ENCODE measurements at regions not wholly inside any gene's neighbourhood (a gene's known extent, or its start where the extent isn't known, plus 50 kb on each side); places are given as distances from the start of the nearest gene placed in this dataset.

DNA sequence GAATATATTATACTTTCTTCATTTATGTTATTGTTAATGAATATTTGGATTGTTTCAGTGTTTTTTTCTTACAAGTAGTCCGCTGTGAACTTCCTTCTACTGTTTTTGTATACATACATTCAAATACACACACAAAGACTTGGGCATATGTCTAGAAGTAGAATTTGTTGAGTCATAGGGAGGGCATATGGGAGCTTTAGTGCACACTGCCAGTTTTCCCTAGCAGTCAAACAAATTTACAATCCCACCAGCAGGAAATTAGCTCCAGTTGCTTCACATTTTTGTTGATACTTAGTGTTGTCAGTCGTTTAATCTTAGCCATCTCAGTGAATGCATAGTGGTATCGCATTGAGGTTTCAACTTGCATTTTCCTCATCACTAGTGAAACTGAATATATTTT, 492.3 kb downstream of the DIPK2A start:
- Histone ChIP-seq H3K79me2 (ENCODE audit: control insufficient read depth, low read length) (no peaks in the 10 kb centered on the region), H3K36me3 (ENCODE audit: control insufficient read depth, low read length) (no peaks in the 10 kb centered on the region), H4K20me1 (ENCODE audit: control insufficient read depth, insufficient read depth, low read depth, low read length) (no peaks in the 10 kb centered on the region), H3K4me3 (ENCODE audit: low read length) (no peak overlapping the region), H3K9me3 (ENCODE audit: control insufficient read depth, insufficient read depth, low read length) (no peaks in the 10 kb centered on the region), H3K27me3 (ENCODE audit: control insufficient read depth, low read length) (no peaks in the 10 kb centered on the region), H3K27ac (ENCODE audit: low read depth, low read length) (no peak overlapping the region), H3K9me2 (replicated peaks; ENCODE audit: control insufficient read depth, low read length) (no peaks in the 10 kb centered on the region; the same call in 1 of the 2 replicates), H3K4me2 (ENCODE audit: low read length) (no peak overlapping the region), H3K4me1 (ENCODE audit: control insufficient read depth, low read length) (no peaks in the 10 kb centered on the region), H3F3A (ENCODE audit: control insufficient read depth, insufficient read depth) (no peaks in the 10 kb centered on the region)
- no peak for TF ChIP-seq CTCF (IDR thresholded peaks at IDR 0.05; ENCODE audit: low read depth, low read length, poor library complexity, severe bottlenecking)
- TF ChIP-seq EZH2phosphoT487 (IDR thresholded peaks at IDR 0.05; ENCODE audit: borderline replicate concordance, low read length), result no peak

DNA sequence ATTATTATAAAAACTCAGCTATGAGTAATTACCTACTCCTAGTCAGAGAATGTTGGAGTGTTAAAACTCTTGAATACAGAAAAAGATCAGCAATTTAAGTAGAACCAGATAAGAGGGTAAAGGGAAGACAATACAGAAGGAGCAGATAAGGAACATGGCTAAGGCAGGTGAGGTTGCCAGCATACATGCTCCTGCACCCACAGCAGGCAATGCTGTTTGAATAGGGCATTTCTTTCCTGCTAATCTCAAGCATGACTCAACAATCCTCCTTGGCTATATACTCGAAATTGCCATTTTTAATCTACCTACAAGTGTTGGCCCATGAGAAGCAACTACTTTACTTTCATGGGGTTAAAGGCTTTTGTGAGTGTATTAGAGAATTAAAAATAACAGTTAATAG, 494.5 kb downstream of the DIPK2A start:
- H3K79me2 ChIP-seq (ENCODE audit: control insufficient read depth, low read length), result no peaks in the 10 kb centered on the region
- no peaks in the 10 kb centered on the region for H3K36me3 ChIP-seq (ENCODE audit: control insufficient read depth, low read length)
- H3K4me1 ChIP-seq (ENCODE audit: control insufficient read depth, low read length), result no peaks in the 10 kb centered on the region
- H3F3A ChIP-seq (ENCODE audit: control insufficient read depth, insufficient read depth), result no peaks in the 10 kb centered on the region
- no peaks in the 10 kb centered on the region for H4K20me1 ChIP-seq (ENCODE audit: control insufficient read depth, insufficient read depth, low read depth, low read length)
- no peaks in the 10 kb centered on the region for H3K9me3 ChIP-seq (ENCODE audit: control insufficient read depth, insufficient read depth, low read length)
- no peak for TF ChIP-seq EZH2phosphoT487 (IDR thresholded peaks at IDR 0.05; ENCODE audit: borderline replicate concordance, low read length)
- no peak for TF ChIP-seq CTCF (IDR thresholded peaks at IDR 0.05; ENCODE audit: low read depth, low read length, poor library complexity, severe bottlenecking)
- no peak overlapping the region for H3K4me2 ChIP-seq (ENCODE audit: low read length)
- no peaks in the 10 kb centered on the region for H3K27me3 ChIP-seq (ENCODE audit: control insufficient read depth, low read length)
- no peaks in the 10 kb centered on the region; the same call in 1 of the 2 replicates for H3K9me2 ChIP-seq (replicated peaks; ENCODE audit: control insufficient read depth, low read length)
- no peak overlapping the region for H3K27ac ChIP-seq (ENCODE audit: low read depth, low read length)
- H3K4me3 ChIP-seq (ENCODE audit: low read length), result no peak overlapping the region

- Histone ChIP-seq H3K27me3 (ENCODE audit: control insufficient read depth, low read length) (no peaks in the 10 kb centered on the region), H3K9me3 (ENCODE audit: control insufficient read depth, insufficient read depth, low read length) (no peaks in the 10 kb centered on the region), H4K20me1 (ENCODE audit: control insufficient read depth, insufficient read depth, low read depth, low read length) (no peaks in the 10 kb centered on the region), H3K27ac (ENCODE audit: low read depth, low read length) (no peak overlapping the region), H3K4me1 (ENCODE audit: control insufficient read depth, low read length) (no peaks in the 10 kb centered on the region), H3K79me2 (ENCODE audit: control insufficient read depth, low read length) (no peaks in the 10 kb centered on the region), H3K4me2 (ENCODE audit: low read length) (no peak overlapping the region), H3K36me3 (ENCODE audit: control insufficient read depth, low read length) (no peaks in the 10 kb centered on the region), H3F3A (ENCODE audit: control insufficient read depth, insufficient read depth) (no peaks in the 10 kb centered on the region), H3K4me3 (ENCODE audit: low read length) (no peak overlapping the region), H3K9me2 (replicated peaks; ENCODE audit: control insufficient read depth, low read length) (no peaks in the 10 kb centered on the region; the same call in 1 of the 2 replicates)
- TF ChIP-seq EZH2phosphoT487 (IDR thresholded peaks at IDR 0.05; ENCODE audit: borderline replicate concordance, low read length) (no peak), CTCF (IDR thresholded peaks at IDR 0.05; ENCODE audit: low read depth, low read length, poor library complexity, severe bottlenecking) (no peak)
These were observed 494.9 kb downstream of the DIPK2A start for GRCh38 chr3:144466540-144466939.

DNA sequence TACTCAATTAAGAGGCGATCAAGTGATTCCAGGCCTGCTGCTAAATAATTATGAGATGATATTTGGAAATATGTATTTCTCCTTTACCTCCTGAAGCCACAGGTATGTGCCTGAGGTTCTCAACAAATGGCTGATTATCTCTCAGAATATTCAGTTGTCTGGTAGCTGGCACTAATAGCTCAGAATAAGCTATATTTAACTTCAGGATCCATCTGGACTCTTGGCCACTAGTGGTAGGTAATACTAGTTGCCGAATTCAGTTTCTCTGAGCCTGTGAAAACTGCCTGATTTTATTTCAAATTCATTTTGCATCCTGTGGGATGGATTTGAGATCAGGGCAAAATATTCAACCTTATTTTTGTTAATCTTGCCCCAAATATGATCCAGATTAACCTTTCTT, 499.0 kb downstream of the DIPK2A start:
- H3K9me2 ChIP-seq (replicated peaks; ENCODE audit: control insufficient read depth, low read length), result no peaks in the 10 kb centered on the region
- no peaks in the 10 kb centered on the region for H4K20me1 ChIP-seq (ENCODE audit: control insufficient read depth, insufficient read depth, low read depth, low read length)
- TF ChIP-seq CTCF (IDR thresholded peaks at IDR 0.05; ENCODE audit: low read depth, low read length, poor library complexity, severe bottlenecking), result no peak
- TF ChIP-seq EZH2phosphoT487 (IDR thresholded peaks at IDR 0.05; ENCODE audit: borderline replicate concordance, low read length), result no peak
- H3F3A ChIP-seq (ENCODE audit: control insufficient read depth, insufficient read depth), result no peaks in the 10 kb centered on the region
- H3K79me2 ChIP-seq (ENCODE audit: control insufficient read depth, low read length), result no peaks in the 10 kb centered on the region
- H3K4me1 ChIP-seq (ENCODE audit: control insufficient read depth, low read length), result no peaks in the 10 kb centered on the region
- H3K4me3 ChIP-seq (ENCODE audit: low read length), result no peak overlapping the region
- H3K9me3 ChIP-seq (ENCODE audit: control insufficient read depth, insufficient read depth, low read length), result no peaks in the 10 kb centered on the region
- no peak overlapping the region for H3K27ac ChIP-seq (ENCODE audit: low read depth, low read length)
- no peaks in the 10 kb centered on the region for H3K36me3 ChIP-seq (ENCODE audit: control insufficient read depth, low read length)
- H3K4me2 ChIP-seq (ENCODE audit: low read length), result no peak overlapping the region
- H3K27me3 ChIP-seq (ENCODE audit: control insufficient read depth, low read length), result no peaks in the 10 kb centered on the region

All from DOHH2 (cell line).